ENCODE measurements at regions not wholly inside any gene's neighbourhood (a gene's known extent, or its start where the extent isn't known, plus 50 kb on each side); places are given as distances from the start of the nearest gene placed in this dataset.

DNA sequence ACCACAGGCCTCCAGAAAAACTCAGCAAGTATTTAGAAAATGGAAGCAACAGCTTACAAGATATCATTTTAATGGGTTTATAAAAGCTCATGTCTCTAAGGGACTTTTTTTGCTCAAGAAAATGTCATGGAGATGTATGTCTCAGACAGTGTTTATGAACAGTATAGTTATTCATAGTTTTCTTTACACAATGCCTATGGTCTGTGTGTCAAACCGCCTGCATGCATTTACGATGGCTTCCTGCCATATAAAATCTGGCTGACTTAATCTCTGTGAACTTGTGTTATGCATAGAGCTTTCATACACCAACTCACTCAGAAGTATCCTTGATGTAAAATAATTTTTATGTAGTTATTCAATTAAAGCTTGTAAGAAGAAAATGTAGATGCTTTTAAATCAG, 1314.2 kb upstream of the LRRTM3 start:
- Histone ChIP-seq H3K9ac (ENCODE audit: low read length) (no peak overlapping the region), H3K27me3 (replicated peaks in 1 of 4; ENCODE audit: control extremely low read depth in 1 of 4, control insufficient read depth in 3 of 4, insufficient read depth in 4 of 4, low read length in 3 of 4) (no peaks in the 10 kb centered on the region), H3K4me1 (ENCODE audit: control insufficient read depth in 2 of 2, insufficient read depth in 2 of 2, low read length in 2 of 2) (no peaks in the 10 kb centered on the region), H4K20me1 (ENCODE audit: control insufficient read depth, insufficient read depth, low read length, poor library complexity, severe bottlenecking) (no peaks in the 10 kb centered on the region), H3K36me3 (replicated peaks in 1 of 2; ENCODE audit: control extremely low read depth in 1 of 2, control insufficient read depth in 1 of 2, extremely low read depth in 1 of 2, insufficient read depth in 2 of 2, low read length in 1 of 2) (no peaks in the 10 kb centered on the region), H3K4me2 (replicated peaks; ENCODE audit: low read depth, low read length, poor library complexity, severe bottlenecking) (no peak overlapping the region), H3K9me3 (ENCODE audit: control extremely low read depth in 1 of 3, control insufficient read depth in 2 of 3, insufficient read depth in 1 of 3, low read length in 2 of 3) (no peaks in the 10 kb centered on the region), H3K4me3 (ENCODE audit: control extremely low read depth in 1 of 5, extremely low read depth in 1 of 5, insufficient read depth in 1 of 5, low read depth in 2 of 5, low read length in 4 of 5) (no peak overlapping the region), H3K27ac (ENCODE audit: low read length in 2 of 2) (no peak overlapping the region), H2AFZ (ENCODE audit: insufficient read depth, low read depth, low read length, poor library complexity, severe bottlenecking) (no peak overlapping the region), H3K79me2 (ENCODE audit: control insufficient read depth, insufficient read depth, low read length) (no peaks in the 10 kb centered on the region)
- no CpG with 5 or more reads among the region's 2 CpGs for WGBS (ENCODE audit: insufficient coverage)
- Mint-ChIP-seq H3K4me1 (no peaks in the 10 kb centered on the region), H3K27ac (no peak overlapping the region), H3K9me3 (ENCODE audit: insufficient read depth) (peaks cover 2% of the 10 kb centered on the region), H3K4me3 (no peak overlapping the region), H3K27me3 (no peaks in the 10 kb centered on the region)
- CTCF ChIA-PET = no interaction called here
- intact Hi-C loops (cut with micrococcal nuclease) = no loop called here
- TF ChIP-seq EZH2 (IDR thresholded peaks at IDR 0.05; ENCODE audit: borderline replicate concordance, insufficient read depth, low read depth, low read length, poor library complexity, severe bottlenecking) (no peak), CTCF (IDR thresholded peaks at IDR 0.05) (no peak)
- ATAC-seq (ENCODE audit: low read depth) (no peak), DNase-seq (no peak)
- POLR2A ChIA-PET = no interaction called here

DNA sequence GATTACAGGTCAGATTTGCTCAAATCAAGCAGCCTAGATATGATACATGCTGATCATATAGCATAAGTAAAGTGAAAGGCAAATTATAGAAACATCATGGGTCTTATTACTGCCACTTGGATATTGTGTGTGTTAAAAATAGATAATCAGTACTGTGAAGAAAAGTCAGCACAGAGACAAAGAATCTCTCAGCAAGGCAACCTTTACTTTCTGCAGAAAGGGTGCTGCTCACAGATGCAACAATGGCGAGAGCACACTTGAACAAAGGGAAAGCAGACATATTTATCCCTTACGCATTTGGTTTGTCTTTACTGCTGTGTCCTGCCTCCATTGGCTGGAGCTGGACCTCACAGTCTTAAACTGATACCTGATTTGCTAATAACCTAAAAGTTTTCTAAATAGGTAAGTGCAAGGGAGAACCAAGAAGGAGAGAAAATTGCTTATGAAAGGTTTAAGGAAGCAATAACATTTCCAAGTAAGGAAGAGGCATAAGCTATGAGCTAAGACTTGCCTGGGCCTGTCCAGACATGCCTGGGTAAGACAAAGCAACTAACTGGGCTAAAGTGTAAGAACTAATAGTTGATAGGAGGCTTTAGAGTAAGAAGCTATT, 1310.8 kb upstream of the LRRTM3 start:
- no peak overlapping the region for H3K4me2 ChIP-seq (replicated peaks; ENCODE audit: low read depth, low read length, poor library complexity, severe bottlenecking)
- no peak for TF ChIP-seq EZH2 (IDR thresholded peaks at IDR 0.05; ENCODE audit: borderline replicate concordance, insufficient read depth, low read depth, low read length, poor library complexity, severe bottlenecking)
- TF ChIP-seq CTCF (IDR thresholded peaks at IDR 0.05) = no peak
- WGBS (ENCODE audit: insufficient coverage) = 100% methylated on average over 2 of the region's 2 CpGs
- H4K20me1 ChIP-seq (ENCODE audit: control insufficient read depth, insufficient read depth, low read length, poor library complexity, severe bottlenecking) = no peaks in the 10 kb centered on the region
- no peaks in the 10 kb centered on the region for H3K27me3 Mint-ChIP-seq
- H3K4me1 ChIP-seq (ENCODE audit: control insufficient read depth in 2 of 2, insufficient read depth in 2 of 2, low read length in 2 of 2) = no peaks in the 10 kb centered on the region
- no peak overlapping the region for H3K4me3 Mint-ChIP-seq
- no peak overlapping the region for H3K4me3 ChIP-seq (ENCODE audit: control extremely low read depth in 1 of 5, extremely low read depth in 1 of 5, insufficient read depth in 1 of 5, low read depth in 2 of 5, low read length in 4 of 5)
- CTCF ChIA-PET = no interaction called here
- H3K79me2 ChIP-seq (ENCODE audit: control insufficient read depth, insufficient read depth, low read length) = no peaks in the 10 kb centered on the region
- H3K27ac Mint-ChIP-seq = no peak overlapping the region
- no peak overlapping the region for H2AFZ ChIP-seq (ENCODE audit: insufficient read depth, low read depth, low read length, poor library complexity, severe bottlenecking)
- H3K9me3 Mint-ChIP-seq (ENCODE audit: insufficient read depth) = no peaks in the 10 kb centered on the region
- DNase-seq (no peak), ATAC-seq (ENCODE audit: low read depth) (no peak)
- POLR2A ChIA-PET = no interaction called here
- H3K27me3 ChIP-seq (replicated peaks in 1 of 4; ENCODE audit: control extremely low read depth in 1 of 4, control insufficient read depth in 3 of 4, insufficient read depth in 4 of 4, low read length in 3 of 4) = no peaks in the 10 kb centered on the region
- H3K9me3 ChIP-seq (ENCODE audit: control extremely low read depth in 1 of 3, control insufficient read depth in 2 of 3, insufficient read depth in 1 of 3, low read length in 2 of 3) = no peaks in the 10 kb centered on the region
- H3K27ac ChIP-seq (ENCODE audit: low read length in 2 of 2) = no peak overlapping the region
- H3K4me1 Mint-ChIP-seq = no peaks in the 10 kb centered on the region
- H3K9ac ChIP-seq (ENCODE audit: low read length) = no peak overlapping the region
- intact Hi-C loops (cut with micrococcal nuclease) = no loop called here
- H3K36me3 ChIP-seq (replicated peaks in 1 of 2; ENCODE audit: control extremely low read depth in 1 of 2, control insufficient read depth in 1 of 2, extremely low read depth in 1 of 2, insufficient read depth in 2 of 2, low read length in 1 of 2) = no peaks in the 10 kb centered on the region

Data from B cell (primary cell).